ENCODE measurements at regions not wholly inside any gene's neighbourhood (a gene's known extent, or its start where the extent isn't known, plus 50 kb on each side); places are given as distances from the start of the nearest gene placed in this dataset.

GRCh38 chr13:90014038-90014437 is 1333.4 kb upstream of the MIR17HG start:
- TF ChIP-seq CHD4 (IDR thresholded peaks at IDR 0.05; ENCODE audit: borderline replicate concordance) = no peak
- TF ChIP-seq CTCF (IDR thresholded peaks at IDR 0.05) = no peak
- TF ChIP-seq EP300 (IDR thresholded peaks at IDR 0.05) = no peak
- no peak for TF ChIP-seq CHD2 (IDR thresholded peaks at IDR 0.05; ENCODE audit: low read length, partially characterized antibody)
- TF ChIP-seq, protein P1, sequence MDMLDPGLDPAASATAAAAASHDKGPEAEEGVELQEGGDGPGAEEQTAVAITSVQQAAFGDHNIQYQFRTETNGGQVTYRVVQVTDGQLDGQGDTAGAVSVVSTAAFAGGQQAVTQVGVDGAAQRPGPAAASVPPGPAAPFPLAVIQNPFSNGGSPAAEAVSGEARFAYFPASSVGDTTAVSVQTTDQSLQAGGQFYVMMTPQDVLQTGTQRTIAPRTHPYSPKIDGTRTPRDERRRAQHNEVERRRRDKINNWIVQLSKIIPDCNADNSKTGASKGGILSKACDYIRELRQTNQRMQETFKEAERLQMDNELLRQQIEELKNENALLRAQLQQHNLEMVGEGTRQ (IDR thresholded peaks at IDR 0.05) = no peak
- TF ChIP-seq RNF2 (IDR thresholded peaks at IDR 0.05; ENCODE audit: borderline replicate concordance, low read depth) = no peak
- TF ChIP-seq CEBPB (IDR thresholded peaks at IDR 0.05) = no peak
- TF ChIP-seq CBX2 (IDR thresholded peaks at IDR 0.05; ENCODE audit: borderline replicate concordance, low read depth) = no peak
